ENCODE measurements at regions not wholly inside any gene's neighbourhood (a gene's known extent, or its start where the extent isn't known, plus 50 kb on each side); places are given as distances from the start of the nearest gene placed in this dataset.

DNA sequence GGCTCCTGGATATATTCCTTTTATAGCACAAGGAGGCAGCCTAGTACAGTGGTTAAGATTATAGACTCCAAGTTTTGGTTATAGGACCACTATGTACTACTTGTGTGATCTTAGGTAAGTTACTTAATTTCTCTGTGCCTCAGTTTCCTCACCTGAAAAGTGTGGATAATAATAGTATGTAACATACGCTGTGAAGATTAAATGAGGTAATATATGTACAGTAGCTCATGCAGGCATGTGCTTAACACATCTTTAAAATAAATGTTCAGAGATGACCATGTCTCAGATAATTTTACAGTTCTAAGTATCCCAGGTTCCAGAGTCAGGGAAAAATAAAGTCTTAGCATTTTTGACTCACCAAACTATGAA, 55.7 kb upstream of the TRABD2B start:
- DNase-seq, result no peak

DNA sequence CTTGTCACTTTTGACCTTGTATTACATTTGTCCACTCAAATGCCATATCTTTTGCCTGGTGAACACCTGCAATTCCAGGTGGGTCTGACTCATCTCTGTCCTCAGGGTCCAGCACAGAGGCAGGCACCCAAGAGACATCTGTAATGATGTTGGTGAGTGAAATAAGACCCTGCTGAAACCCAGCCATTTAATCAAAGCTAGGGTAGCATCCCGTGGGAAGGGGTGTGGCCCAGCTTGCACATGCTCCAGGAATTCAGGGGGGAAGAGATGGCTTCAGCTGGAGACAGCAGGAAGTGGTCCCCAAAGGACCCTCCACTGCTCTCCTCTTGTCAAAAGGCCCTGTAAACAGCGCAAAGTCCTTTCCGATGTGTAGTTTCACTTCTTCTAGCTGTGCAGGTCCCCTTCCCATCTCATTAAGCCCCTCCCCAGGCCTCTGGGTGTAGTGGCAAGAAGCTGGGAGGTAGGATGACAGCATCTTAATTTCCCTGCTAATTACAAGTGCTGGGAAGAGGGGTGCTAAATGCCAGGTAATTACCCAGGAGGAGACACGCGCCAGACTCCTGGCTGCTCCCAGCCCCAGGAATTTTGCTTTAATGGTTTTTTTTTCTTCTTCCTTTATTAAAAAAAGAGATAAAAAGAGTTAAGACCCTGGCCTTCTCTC, 54.4 kb upstream of the TRABD2B start:
- DNase-seq, result no peak

DNA sequence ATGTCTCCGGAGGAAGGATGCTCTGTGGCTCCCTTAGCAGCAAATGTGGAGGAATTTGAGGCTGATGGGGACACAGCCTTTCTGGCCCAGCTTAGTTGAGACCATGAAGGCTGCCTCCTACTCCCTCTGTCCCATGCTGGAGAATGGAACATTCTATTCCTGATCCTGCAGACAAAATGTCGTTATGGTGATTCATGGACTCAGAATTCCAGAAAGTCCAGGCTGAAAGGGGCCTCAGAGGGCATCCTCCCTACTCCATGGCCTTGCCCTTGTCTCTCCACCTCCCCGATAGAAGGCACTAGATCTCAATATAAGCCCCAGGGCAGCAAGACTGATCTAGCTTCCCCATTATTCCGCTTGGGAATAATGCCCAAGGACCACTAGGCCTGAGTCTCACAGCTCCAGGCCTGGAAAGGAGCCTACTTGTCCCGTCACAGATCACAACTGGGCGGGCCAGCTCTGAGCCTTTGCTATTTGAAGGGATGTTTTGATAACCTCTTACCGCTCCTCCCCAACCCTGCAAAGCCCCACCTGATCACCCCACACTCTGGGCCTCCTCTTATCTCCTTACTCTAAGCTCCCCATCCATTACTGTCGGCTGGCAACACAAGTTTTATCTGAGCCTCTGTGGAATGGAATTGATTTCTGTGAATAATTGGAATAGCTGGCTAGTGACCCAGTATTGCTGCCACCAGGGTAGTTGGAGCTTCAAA, 52.8 kb upstream of the TRABD2B start:
- DNase-seq, result no peak

DNA sequence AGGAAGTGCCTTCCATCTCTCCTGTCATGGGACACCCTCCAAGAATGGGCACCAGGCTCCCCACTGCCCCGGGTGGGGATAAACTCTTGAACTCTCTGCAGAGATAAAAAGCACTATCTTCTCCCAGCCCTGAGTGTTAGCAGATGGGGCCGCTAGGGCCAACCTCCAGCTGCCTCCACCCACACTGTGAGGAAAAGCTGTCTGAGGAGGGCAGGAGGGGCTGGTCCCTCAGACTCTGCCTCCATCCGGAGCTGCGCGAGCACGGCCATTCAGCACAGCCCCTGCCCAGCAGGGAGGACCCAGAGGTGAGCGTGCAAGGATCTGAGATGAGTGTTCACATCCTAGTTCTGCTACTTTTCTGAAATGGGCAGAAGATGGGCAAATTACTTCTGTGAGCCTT, 51.8 kb upstream of the TRABD2B start:
- DNase-seq, result no peak

DNA sequence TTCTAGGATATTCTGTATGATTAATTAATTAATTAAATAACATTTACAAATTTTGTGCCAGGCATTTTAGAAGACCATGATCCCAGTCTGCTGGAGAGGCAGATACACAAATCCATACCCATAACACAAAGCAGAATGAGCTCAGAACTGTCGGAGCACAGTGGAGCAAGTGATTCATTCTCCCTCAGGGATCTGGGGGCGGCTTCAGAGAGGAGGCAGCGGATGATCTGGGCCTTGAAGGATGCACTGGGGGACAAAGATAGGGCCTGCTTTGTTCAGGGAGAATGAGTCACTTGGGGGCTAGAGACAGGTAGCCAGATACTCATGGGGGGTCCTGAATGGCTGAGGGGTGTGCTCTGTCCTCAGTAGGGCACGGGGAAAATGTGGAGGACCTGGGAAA, 50.9 kb upstream of the TRABD2B start:
- no peak for DNase-seq

DNA sequence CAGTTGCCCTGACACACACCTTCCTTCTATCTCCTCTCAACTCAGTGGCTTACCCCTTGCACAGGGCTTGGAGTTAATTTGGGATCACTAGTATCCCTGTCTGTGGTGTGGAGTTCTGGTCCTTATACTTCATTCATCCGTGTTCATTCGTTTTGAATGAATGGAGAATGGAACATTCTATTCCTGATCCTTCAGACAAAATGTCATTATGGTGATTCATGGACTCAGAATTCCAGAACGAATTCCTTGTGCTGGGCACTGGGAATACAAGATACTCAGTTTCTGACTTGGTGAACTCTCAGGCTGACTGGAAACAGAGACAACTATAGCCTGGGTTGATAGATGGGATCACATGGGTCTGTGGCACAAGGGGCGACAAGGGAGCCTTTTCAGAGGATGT, 49.9 kb upstream of the TRABD2B start:
- DNase-seq, result no peak

Data from HCEC 1CT (cell line).